ENCODE measurements at regions not wholly inside any gene's neighbourhood (a gene's known extent, or its start where the extent isn't known, plus 50 kb on each side); places are given as distances from the start of the nearest gene placed in this dataset.

- no peak for TF ChIP-seq TCF7L2 (IDR thresholded peaks at IDR 0.05; ENCODE audit: low read depth, low read length)
- no peak for TF ChIP-seq CTCF (IDR thresholded peaks at IDR 0.05)
- TF ChIP-seq, protein P1, sequence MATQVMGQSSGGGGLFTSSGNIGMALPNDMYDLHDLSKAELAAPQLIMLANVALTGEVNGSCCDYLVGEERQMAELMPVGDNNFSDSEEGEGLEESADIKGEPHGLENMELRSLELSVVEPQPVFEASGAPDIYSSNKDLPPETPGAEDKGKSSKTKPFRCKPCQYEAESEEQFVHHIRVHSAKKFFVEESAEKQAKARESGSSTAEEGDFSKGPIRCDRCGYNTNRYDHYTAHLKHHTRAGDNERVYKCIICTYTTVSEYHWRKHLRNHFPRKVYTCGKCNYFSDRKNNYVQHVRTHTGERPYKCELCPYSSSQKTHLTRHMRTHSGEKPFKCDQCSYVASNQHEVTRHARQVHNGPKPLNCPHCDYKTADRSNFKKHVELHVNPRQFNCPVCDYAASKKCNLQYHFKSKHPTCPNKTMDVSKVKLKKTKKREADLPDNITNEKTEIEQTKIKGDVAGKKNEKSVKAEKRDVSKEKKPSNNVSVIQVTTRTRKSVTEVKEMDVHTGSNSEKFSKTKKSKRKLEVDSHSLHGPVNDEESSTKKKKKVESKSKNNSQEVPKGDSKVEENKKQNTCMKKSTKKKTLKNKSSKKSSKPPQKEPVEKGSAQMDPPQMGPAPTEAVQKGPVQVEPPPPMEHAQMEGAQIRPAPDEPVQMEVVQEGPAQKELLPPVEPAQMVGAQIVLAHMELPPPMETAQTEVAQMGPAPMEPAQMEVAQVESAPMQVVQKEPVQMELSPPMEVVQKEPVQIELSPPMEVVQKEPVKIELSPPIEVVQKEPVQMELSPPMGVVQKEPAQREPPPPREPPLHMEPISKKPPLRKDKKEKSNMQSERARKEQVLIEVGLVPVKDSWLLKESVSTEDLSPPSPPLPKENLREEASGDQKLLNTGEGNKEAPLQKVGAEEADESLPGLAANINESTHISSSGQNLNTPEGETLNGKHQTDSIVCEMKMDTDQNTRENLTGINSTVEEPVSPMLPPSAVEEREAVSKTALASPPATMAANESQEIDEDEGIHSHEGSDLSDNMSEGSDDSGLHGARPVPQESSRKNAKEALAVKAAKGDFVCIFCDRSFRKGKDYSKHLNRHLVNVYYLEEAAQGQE (IDR thresholded peaks at IDR 0.05; ENCODE audit: insufficient read depth in 1 of 2, low read depth in 2 of 2, low read length in 1 of 2) = no peak
- TF ChIP-seq SIN3A (IDR thresholded peaks at IDR 0.05; ENCODE audit: borderline replicate concordance, insufficient read depth, low read depth, low read length) = no peak
Measured at GRCh38 chr6:80543598-80544222, 437.2 kb downstream of the BCKDHB start.
